ENCODE measurements at regions not wholly inside any gene's neighbourhood (a gene's known extent, or its start where the extent isn't known, plus 50 kb on each side); places are given as distances from the start of the nearest gene placed in this dataset.

DNA sequence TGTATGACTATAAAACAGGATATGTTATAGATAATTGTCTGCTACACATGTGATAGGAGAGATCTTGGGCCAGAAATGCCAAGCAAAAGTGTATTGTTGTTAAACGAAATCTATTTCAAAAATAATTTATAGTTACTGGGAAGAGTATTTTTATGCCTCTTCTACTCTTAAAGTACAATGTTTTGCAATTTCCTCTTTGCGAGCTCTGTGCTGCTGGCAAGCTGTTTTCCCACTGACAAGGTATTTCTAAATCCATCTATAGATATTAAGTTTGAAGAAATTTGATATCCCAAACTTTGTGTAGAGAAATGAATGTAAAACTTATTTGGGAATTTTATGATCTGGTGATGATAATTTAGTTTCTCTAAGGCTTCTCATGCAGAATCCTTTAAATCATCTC, 63.3 kb upstream of the PTGFR start:
- H3K9ac ChIP-seq (ENCODE audit: insufficient read length, low read depth) = no peak overlapping the region
- no peaks in the 10 kb centered on the region for H3K36me3 ChIP-seq (ENCODE audit: insufficient read depth, insufficient read length, low read length)
- DNase-seq (ENCODE audit: low read depth, low spot score) = no peak
- no peak overlapping the region for H3K4me3 ChIP-seq (ENCODE audit: insufficient read length, low read depth)
- no peaks in the 10 kb centered on the region for H3K4me1 ChIP-seq (ENCODE audit: insufficient read depth, insufficient read length)
- H3K9me3 ChIP-seq (ENCODE audit: insufficient read depth, low read length) = no peaks in the 10 kb centered on the region
- no peaks in the 10 kb centered on the region for H3K27me3 ChIP-seq (ENCODE audit: insufficient read depth, insufficient read length)
- TF ChIP-seq SUZ12 (IDR thresholded peaks at IDR 0.05; ENCODE audit: extremely low read depth, insufficient read depth, insufficient read length) (no peak), ZNF274 (IDR thresholded peaks at IDR 0.05; ENCODE audit: low read depth, low read length) (no peak), YY1 (IDR thresholded peaks at IDR 0.05; ENCODE audit: insufficient read depth, insufficient read length) (no peak)

DNA sequence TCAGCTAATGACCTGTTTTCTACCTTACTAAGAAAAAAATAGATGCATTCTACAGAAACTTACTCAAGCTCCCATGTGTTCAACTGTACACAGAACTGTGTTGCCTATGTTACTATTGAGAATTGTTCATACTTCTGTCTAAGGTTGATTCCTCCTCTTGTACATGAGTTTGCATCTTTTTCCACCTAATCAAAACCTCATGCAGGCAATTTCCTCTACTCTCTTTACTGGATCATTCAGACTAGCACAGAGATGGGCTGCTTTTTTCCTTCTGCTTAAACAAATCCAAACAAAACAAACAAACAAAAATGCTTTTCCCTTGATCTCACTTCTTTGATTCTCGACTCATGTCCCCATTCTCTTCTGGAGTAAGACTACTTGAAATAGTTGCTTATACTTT, 58.8 kb upstream of the PTGFR start:
- H3K9me3 ChIP-seq (ENCODE audit: insufficient read depth, low read length) = no peaks in the 10 kb centered on the region
- H3K9ac ChIP-seq (ENCODE audit: insufficient read length, low read depth) = no peak overlapping the region
- H3K27me3 ChIP-seq (ENCODE audit: insufficient read depth, insufficient read length) = no peaks in the 10 kb centered on the region
- no peak overlapping the region for H3K4me3 ChIP-seq (ENCODE audit: insufficient read length, low read depth)
- H3K4me1 ChIP-seq (ENCODE audit: insufficient read depth, insufficient read length) = no peaks in the 10 kb centered on the region
- no peak for TF ChIP-seq SUZ12 (IDR thresholded peaks at IDR 0.05; ENCODE audit: extremely low read depth, insufficient read depth, insufficient read length)
- TF ChIP-seq YY1 (IDR thresholded peaks at IDR 0.05; ENCODE audit: insufficient read depth, insufficient read length) = no peak
- TF ChIP-seq ZNF274 (IDR thresholded peaks at IDR 0.05; ENCODE audit: low read depth, low read length) = no peak
- H3K36me3 ChIP-seq (ENCODE audit: insufficient read depth, insufficient read length, low read length) = no peaks in the 10 kb centered on the region
- DNase-seq (ENCODE audit: low read depth, low spot score) = no peak

DNA sequence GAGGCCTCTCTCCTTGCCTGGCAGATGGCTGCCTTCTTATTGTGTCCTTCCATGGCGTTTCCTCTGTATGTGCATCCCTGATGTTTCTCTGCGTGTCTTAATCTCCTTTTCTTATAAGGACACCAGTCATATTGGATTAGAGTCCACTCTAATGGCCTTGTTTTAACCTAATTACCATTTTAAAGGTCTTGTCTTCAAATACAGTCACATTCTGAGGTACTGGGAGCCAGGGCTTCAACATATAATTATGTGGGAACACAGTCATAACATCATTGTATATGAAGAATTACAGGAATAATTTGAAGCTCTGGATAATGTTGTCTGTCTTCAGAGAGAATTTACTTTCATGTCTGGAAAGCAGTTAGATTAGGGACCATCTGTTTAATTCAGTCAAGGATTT, 56.4 kb upstream of the PTGFR start:
- no peaks in the 10 kb centered on the region for H3K4me1 ChIP-seq (ENCODE audit: insufficient read depth, insufficient read length)
- no peak overlapping the region for H3K9ac ChIP-seq (ENCODE audit: insufficient read length, low read depth)
- TF ChIP-seq SUZ12 (IDR thresholded peaks at IDR 0.05; ENCODE audit: extremely low read depth, insufficient read depth, insufficient read length) = no peak
- no peak for TF ChIP-seq ZNF274 (IDR thresholded peaks at IDR 0.05; ENCODE audit: low read depth, low read length)
- TF ChIP-seq YY1 (IDR thresholded peaks at IDR 0.05; ENCODE audit: insufficient read depth, insufficient read length) = no peak
- no peaks in the 10 kb centered on the region for H3K36me3 ChIP-seq (ENCODE audit: insufficient read depth, insufficient read length, low read length)
- DNase-seq (ENCODE audit: low read depth, low spot score) = no peak
- no peaks in the 10 kb centered on the region for H3K9me3 ChIP-seq (ENCODE audit: insufficient read depth, low read length)
- H3K27me3 ChIP-seq (ENCODE audit: insufficient read depth, insufficient read length) = no peaks in the 10 kb centered on the region
- H3K4me3 ChIP-seq (ENCODE audit: insufficient read length, low read depth) = no peak overlapping the region

- H3K27me3 ChIP-seq (ENCODE audit: insufficient read depth, insufficient read length) = no peaks in the 10 kb centered on the region
- H3K36me3 ChIP-seq (ENCODE audit: insufficient read depth, insufficient read length, low read length) = no peaks in the 10 kb centered on the region
- no peak overlapping the region for H3K9ac ChIP-seq (ENCODE audit: insufficient read length, low read depth)
- H3K9me3 ChIP-seq (ENCODE audit: insufficient read depth, low read length) = no peaks in the 10 kb centered on the region
- TF ChIP-seq ZNF274 (IDR thresholded peaks at IDR 0.05; ENCODE audit: low read depth, low read length) (no peak), YY1 (IDR thresholded peaks at IDR 0.05; ENCODE audit: insufficient read depth, insufficient read length) (no peak), SUZ12 (IDR thresholded peaks at IDR 0.05; ENCODE audit: extremely low read depth, insufficient read depth, insufficient read length) (no peak)
- no peak for DNase-seq (ENCODE audit: low read depth, low spot score)
- no peak overlapping the region for H3K4me3 ChIP-seq (ENCODE audit: insufficient read length, low read depth)
- H3K4me1 ChIP-seq (ENCODE audit: insufficient read depth, insufficient read length) = no peaks in the 10 kb centered on the region
Observed at GRCh38 chr1:78436961-78437360, 53.8 kb upstream of the PTGFR start.

DNA sequence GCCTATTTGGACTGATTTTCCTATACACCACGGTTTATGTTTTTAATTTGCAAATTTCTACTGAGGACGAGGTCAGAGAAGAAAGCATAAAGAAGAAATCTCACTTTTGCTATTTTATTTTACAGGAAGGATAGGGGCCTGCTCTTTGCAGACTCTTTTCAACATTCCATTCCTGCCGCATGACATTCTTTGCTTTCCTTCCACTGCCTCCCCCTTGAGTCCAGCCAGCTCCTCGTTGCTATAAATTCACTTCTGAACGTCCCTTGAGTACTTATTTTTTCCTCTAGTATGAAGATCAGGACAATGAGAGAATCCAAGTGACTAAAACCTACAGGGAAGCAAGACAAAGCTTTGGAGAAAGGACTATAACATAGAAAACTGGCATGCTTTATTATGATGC, 53.4 kb upstream of the PTGFR start:
- no peak for TF ChIP-seq ZNF274 (IDR thresholded peaks at IDR 0.05; ENCODE audit: low read depth, low read length)
- TF ChIP-seq SUZ12 (IDR thresholded peaks at IDR 0.05; ENCODE audit: extremely low read depth, insufficient read depth, insufficient read length) = no peak
- no peaks in the 10 kb centered on the region for H3K4me1 ChIP-seq (ENCODE audit: insufficient read depth, insufficient read length)
- no peaks in the 10 kb centered on the region for H3K27me3 ChIP-seq (ENCODE audit: insufficient read depth, insufficient read length)
- no peaks in the 10 kb centered on the region for H3K9me3 ChIP-seq (ENCODE audit: insufficient read depth, low read length)
- H3K4me3 ChIP-seq (ENCODE audit: insufficient read length, low read depth) = no peak overlapping the region
- H3K36me3 ChIP-seq (ENCODE audit: insufficient read depth, insufficient read length, low read length) = no peaks in the 10 kb centered on the region
- DNase-seq (ENCODE audit: low read depth, low spot score) = peak; percentile 11
- H3K9ac ChIP-seq (ENCODE audit: insufficient read length, low read depth) = no peak overlapping the region

DNA sequence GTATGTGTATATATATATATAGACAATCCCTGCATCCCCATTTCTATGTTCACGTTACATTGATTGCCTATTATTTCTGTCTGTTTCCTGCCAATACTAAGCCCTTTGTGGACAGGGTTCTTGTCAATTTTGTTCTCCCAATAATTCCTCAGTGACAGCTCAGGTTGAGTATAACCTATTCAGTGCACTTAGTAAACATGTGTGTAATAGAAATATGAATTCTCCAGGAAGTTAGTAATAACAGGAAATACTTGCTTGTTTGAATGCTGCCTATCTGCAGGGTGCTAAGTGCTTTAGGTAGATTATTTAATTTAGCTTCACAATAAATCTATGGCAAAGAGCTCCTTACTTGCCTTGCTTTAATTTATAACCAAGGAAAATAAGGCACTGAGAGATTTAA, 52.8 kb upstream of the PTGFR start:
- no peak overlapping the region for H3K4me3 ChIP-seq (ENCODE audit: insufficient read length, low read depth)
- H3K36me3 ChIP-seq (ENCODE audit: insufficient read depth, insufficient read length, low read length) = no peaks in the 10 kb centered on the region
- no peaks in the 10 kb centered on the region for H3K27me3 ChIP-seq (ENCODE audit: insufficient read depth, insufficient read length)
- H3K4me1 ChIP-seq (ENCODE audit: insufficient read depth, insufficient read length) = no peaks in the 10 kb centered on the region
- no peaks in the 10 kb centered on the region for H3K9me3 ChIP-seq (ENCODE audit: insufficient read depth, low read length)
- no peak overlapping the region for H3K9ac ChIP-seq (ENCODE audit: insufficient read length, low read depth)
- DNase-seq (ENCODE audit: low read depth, low spot score) = no peak
- TF ChIP-seq SUZ12 (IDR thresholded peaks at IDR 0.05; ENCODE audit: extremely low read depth, insufficient read depth, insufficient read length) (no peak), ZNF274 (IDR thresholded peaks at IDR 0.05; ENCODE audit: low read depth, low read length) (no peak), YY1 (IDR thresholded peaks at IDR 0.05; ENCODE audit: insufficient read depth, insufficient read length) (no peak)

GRCh38 chr1:78440381-78440793, 50.4 kb upstream of the PTGFR start:
- Histone ChIP-seq H3K9me3 (ENCODE audit: insufficient read depth, low read length) (no peaks in the 10 kb centered on the region), H3K9ac (ENCODE audit: insufficient read length, low read depth) (no peak overlapping the region), H3K27me3 (ENCODE audit: insufficient read depth, insufficient read length) (no peaks in the 10 kb centered on the region), H3K4me3 (ENCODE audit: insufficient read length, low read depth) (no peak overlapping the region), H3K4me1 (ENCODE audit: insufficient read depth, insufficient read length) (no peaks in the 10 kb centered on the region), H3K36me3 (ENCODE audit: insufficient read depth, insufficient read length, low read length) (no peaks in the 10 kb centered on the region)
- no peak for TF ChIP-seq SUZ12 (IDR thresholded peaks at IDR 0.05; ENCODE audit: extremely low read depth, insufficient read depth, insufficient read length)
- no peak for TF ChIP-seq YY1 (IDR thresholded peaks at IDR 0.05; ENCODE audit: insufficient read depth, insufficient read length)
- no peak for TF ChIP-seq ZNF274 (IDR thresholded peaks at IDR 0.05; ENCODE audit: low read depth, low read length)
- no peak for DNase-seq (ENCODE audit: low read depth, low spot score)
